Spleen (tissue), 11 donors: ENCODE measurements at regions not wholly inside any gene's neighbourhood (a gene's known extent, or its start where the extent isn't known, plus 50 kb on each side); places are given as distances from the start of the nearest gene placed in this dataset.

Experiments
- DNase-seq: peaks from one replicate; pipeline ENCODE4 v3.0.0-alpha.2; 2020
- H3K27ac ChIP-seq, 8 donors: fragments of 200-600 bp; sonication (generic) in 7 of 8; 1 replicate in 4 of 8; 2 replicates in 4 of 8; pipeline versions ENCODE4 v1.5.0 to v1.8.0; 2016 to 2021; ENCODE audit warnings: inconsistent platforms in 4 of 8, mild to moderate bottlenecking in 4 of 8, moderate library complexity in 1 of 8
- H3K27me3 ChIP-seq, 7 donors: fragments of 200-600 bp; sonication (generic) in 6 of 7; replicated peaks in 1 of 7; 1 replicate in 4 of 7; 2 replicates in 3 of 7; pipeline versions ENCODE4 v1.5.0 to v1.8.0; 2016 to 2021; ENCODE audit warnings: inconsistent platforms in 3 of 7, mild to moderate bottlenecking in 1 of 7
- H3K36me3 ChIP-seq, 6 donors: fragments of 200-600 bp; sonication (generic) in 5 of 6; 1 replicate in 4 of 6; 2 replicates in 2 of 6; pipeline versions ENCODE4 v1.5.0 to v1.8.0; 2016 to 2021; ENCODE audit warnings: inconsistent platforms in 2 of 6
- H3K4me1 ChIP-seq, 6 donors: fragments of 200-600 bp; sonication (generic) in 5 of 6; 1 replicate in 3 of 6; 2 replicates in 3 of 6; pipeline versions ENCODE4 v1.5.0 to v1.8.0; 2016 to 2021; ENCODE audit warnings: inconsistent platforms in 3 of 6
- H3K4me3 ChIP-seq, 8 donors: fragments of 200-600 bp; sonication (generic) in 7 of 8; 1 replicate in 4 of 8; 2 replicates in 4 of 8; pipeline versions ENCODE4 v1.5.0 to v1.8.0; 2016 to 2021; ENCODE audit warnings: inconsistent platforms in 4 of 8, mild to moderate bottlenecking in 4 of 8, moderate library complexity in 2 of 8
- H3K9me3 ChIP-seq, 8 donors: fragments of 200-600 bp; sonication (generic) in 7 of 8; 1 replicate in 4 of 8; 2 replicates in 4 of 8; pipeline versions ENCODE4 v1.5.0 to v1.8.0; 2016 to 2021; ENCODE audit warnings: inconsistent platforms in 4 of 8
- POLR2A ChIP-seq, 3 donors: fragments of 450-650 bp; IDR thresholded peaks; one replicate each; pipeline ENCODE4 v1.5.1; 2017; ENCODE audit warnings: antibody characterized with exemption in 3 of 3, mild to moderate bottlenecking in 1 of 3
- POLR2AphosphoS5 ChIP-seq, 3 donors: sonication (generic); formaldehyde crosslinking; IDR thresholded peaks; one replicate each; pipeline ENCODE4 v1.5.1; 2017; ENCODE audit warnings: antibody characterized with exemption in 3 of 3
- WGBS, 5 donors: extraction: QIAGEN DNeasy Blood & Tissue Kit in 3 of 5; methylation state at CpG; one replicate each; pipeline versions ENCODE4 v1.1.5 to v1.1.7; 2013 to 2018; 5-methylcytosine and 5-hydroxymethylcytosine counted together
- intact Hi-C: fragments of 100-400 bp; cut with DNase I; formaldehyde crosslinking; loops from one replicate; pipeline ENCODE4 v1.15.0; 2023; ENCODE audit warnings: low total_unique reads
- TF ChIP-seq, protein P1 (sequence below), 11 experiments: fragments of 200-600 bp in 7 of 11; fragments of 450-650 bp in 4 of 11; sonication (generic) in 4 of 11; IDR thresholded peaks in 8 of 11; conservative IDR thresholded peaks in 3 of 11; 1 replicate in 7 of 11; 2 replicates in 4 of 11; pipeline versions ENCODE4 v1.4.0 to v1.8.0; 2016 to 2021; ENCODE audit warnings: antibody characterized with exemption in 11 of 11, inconsistent platforms in 4 of 11, mild to moderate bottlenecking in 1 of 11
- donor health status: healthy with polysubstance abuse.
- donor health status: DM: no; HTN: no; CAD: no; lungs with moderate emphysema.
- donor health status: DM: no; HTN: no; CAD: no.
- donor health status: Bipolar disorder and iron deficiency.
- donor health status: healthy.
- donor health status: DM: no; HTN: no; CAD: no.
- donor health status: DM: yes; HTN: yes; CAD: no.

GRCh38 chr4:163748449-163748848, 254.0 kb downstream of the TMA16 start:
- no peak overlapping the region for H3K4me3 ChIP-seq
- TF ChIP-seq, protein P1, sequence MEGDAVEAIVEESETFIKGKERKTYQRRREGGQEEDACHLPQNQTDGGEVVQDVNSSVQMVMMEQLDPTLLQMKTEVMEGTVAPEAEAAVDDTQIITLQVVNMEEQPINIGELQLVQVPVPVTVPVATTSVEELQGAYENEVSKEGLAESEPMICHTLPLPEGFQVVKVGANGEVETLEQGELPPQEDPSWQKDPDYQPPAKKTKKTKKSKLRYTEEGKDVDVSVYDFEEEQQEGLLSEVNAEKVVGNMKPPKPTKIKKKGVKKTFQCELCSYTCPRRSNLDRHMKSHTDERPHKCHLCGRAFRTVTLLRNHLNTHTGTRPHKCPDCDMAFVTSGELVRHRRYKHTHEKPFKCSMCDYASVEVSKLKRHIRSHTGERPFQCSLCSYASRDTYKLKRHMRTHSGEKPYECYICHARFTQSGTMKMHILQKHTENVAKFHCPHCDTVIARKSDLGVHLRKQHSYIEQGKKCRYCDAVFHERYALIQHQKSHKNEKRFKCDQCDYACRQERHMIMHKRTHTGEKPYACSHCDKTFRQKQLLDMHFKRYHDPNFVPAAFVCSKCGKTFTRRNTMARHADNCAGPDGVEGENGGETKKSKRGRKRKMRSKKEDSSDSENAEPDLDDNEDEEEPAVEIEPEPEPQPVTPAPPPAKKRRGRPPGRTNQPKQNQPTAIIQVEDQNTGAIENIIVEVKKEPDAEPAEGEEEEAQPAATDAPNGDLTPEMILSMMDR (IDR thresholded peaks at IDR 0.05 in 8 of 11, conservative IDR thresholded peaks at IDR 0.05 in 3 of 11) = no peak
- TF ChIP-seq POLR2AphosphoS5 (IDR thresholded peaks at IDR 0.05) = no peak
- no peak for TF ChIP-seq POLR2A (IDR thresholded peaks at IDR 0.05)
- no peaks in the 10 kb centered on the region for H3K4me1 ChIP-seq
- H3K27me3 ChIP-seq = no peaks in the 10 kb centered on the region
- no peak for DNase-seq
- H3K36me3 ChIP-seq = no peaks in the 10 kb centered on the region
- WGBS, 5 donors = 68 to 79% (median 72%) methylated on average over 2 of the region's 2 CpGs
- intact Hi-C loops = no loop called here
- no peak overlapping the region for H3K27ac ChIP-seq
- H3K9me3 ChIP-seq = peaks cover 0 to 4% (median 0%) of the 10 kb centered on the region in 8 donors

GRCh38 chr4:163755013-163755412, 260.5 kb downstream of the TMA16 start:
- no peaks in the 10 kb centered on the region for H3K9me3 ChIP-seq
- no peak overlapping the region for H3K27ac ChIP-seq
- no peaks in the 10 kb centered on the region for H3K27me3 ChIP-seq
- no peak for DNase-seq
- intact Hi-C loops = loop anchor here (5.0 kb wide), 1 partner anchor 203 kb away; no protein-coding TSS in a partner anchor
- H3K4me1 ChIP-seq = peaks cover 0 to 5% (median 0%) of the 10 kb centered on the region in 6 donors
- no peaks in the 10 kb centered on the region for H3K36me3 ChIP-seq
- TF ChIP-seq POLR2A (IDR thresholded peaks at IDR 0.05) = no peak
- TF ChIP-seq, protein P1 (IDR thresholded peaks at IDR 0.05 in 8 of 11, conservative IDR thresholded peaks at IDR 0.05 in 3 of 11) = peak in 10 of 11 experiments; percentile 15 to 55 (median 29)
- WGBS, 5 donors = 16 to 29% (median 22%) methylated on average over 3 of the region's 3 CpGs
- H3K4me3 ChIP-seq = no peak overlapping the region

DNA sequence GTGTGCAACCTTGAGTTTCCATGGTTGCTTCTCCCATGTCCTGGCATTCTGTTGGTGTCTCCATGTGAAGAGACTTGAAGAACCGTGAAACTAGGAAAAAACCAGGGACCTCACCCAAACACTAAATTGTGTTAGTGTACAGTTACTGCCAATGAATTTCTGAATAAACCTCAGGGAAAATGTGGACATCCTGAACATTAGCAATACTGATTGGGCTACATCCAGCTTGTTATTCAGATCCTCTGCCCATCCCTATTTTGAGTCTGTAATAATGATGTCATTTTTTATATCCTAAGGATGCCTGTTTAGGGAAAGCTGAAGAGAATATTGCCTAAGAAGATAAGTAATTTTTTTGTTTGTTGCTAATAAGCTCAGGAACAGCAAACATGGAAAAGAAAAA, 262.7 kb downstream of the TMA16 start:
- H3K4me3 ChIP-seq = no peak overlapping the region
- peaks cover 0 to 5% (median 0%) of the 10 kb centered on the region in 6 donors for H3K4me1 ChIP-seq
- DNase-seq = no peak
- intact Hi-C loops = loop anchor here (5.0 kb wide), 1 partner anchor 205 kb away; no protein-coding TSS in a partner anchor
- H3K27me3 ChIP-seq = no peaks in the 10 kb centered on the region
- WGBS, 5 donors = 81 to 97% (median 93%) methylated on average over 1 of the region's 1 CpG
- TF ChIP-seq, protein P1 (IDR thresholded peaks at IDR 0.05 in 8 of 11, conservative IDR thresholded peaks at IDR 0.05 in 3 of 11) = no peak
- no peak for TF ChIP-seq POLR2AphosphoS5 (IDR thresholded peaks at IDR 0.05)
- TF ChIP-seq POLR2A (IDR thresholded peaks at IDR 0.05) = no peak
- H3K27ac ChIP-seq = no peak overlapping the region
- no peaks in the 10 kb centered on the region for H3K9me3 ChIP-seq
- H3K36me3 ChIP-seq = no peaks in the 10 kb centered on the region

- TF ChIP-seq POLR2AphosphoS5 (IDR thresholded peaks at IDR 0.05) (no peak), POLR2A (IDR thresholded peaks at IDR 0.05) (no peak)
- TF ChIP-seq, protein P1 (IDR thresholded peaks at IDR 0.05 in 8 of 11, conservative IDR thresholded peaks at IDR 0.05 in 3 of 11) = no peak
- Histone ChIP-seq H3K27ac (no peak overlapping the region), H3K9me3 (no peaks in the 10 kb centered on the region), H3K36me3 (no peaks in the 10 kb centered on the region), H3K4me3 (no peak overlapping the region), H3K27me3 (no peaks in the 10 kb centered on the region), H3K4me1 (peaks cover 0 to 5% (median 0%) of the 10 kb centered on the region in 6 donors)
- intact Hi-C loops = loop anchor here (5.0 kb wide), 1 partner anchor 206 kb away; no protein-coding TSS in a partner anchor
- DNase-seq = no peak
- WGBS, 5 donors = 72 to 93% (median 83%) methylated on average over 1 of the region's 1 CpG
Observed at GRCh38 chr4:163758032-163758431, 263.5 kb downstream of the TMA16 start.
